HG03432 (cell line): ENCODE measurements at regions not wholly inside any gene's neighbourhood (a gene's known extent, or its start where the extent isn't known, plus 50 kb on each side); places are given as distances from the start of the nearest gene placed in this dataset.

Source experiments
- ATAC-seq: cut with Tn5 transposase; IDR thresholded peaks from one replicate; pipeline ENCODE4 v1.9.1; 2021; ENCODE audit warnings: mild to moderate bottlenecking, moderate library complexity; ENCODE audit not compliant: unreplicated experiment

DNA sequence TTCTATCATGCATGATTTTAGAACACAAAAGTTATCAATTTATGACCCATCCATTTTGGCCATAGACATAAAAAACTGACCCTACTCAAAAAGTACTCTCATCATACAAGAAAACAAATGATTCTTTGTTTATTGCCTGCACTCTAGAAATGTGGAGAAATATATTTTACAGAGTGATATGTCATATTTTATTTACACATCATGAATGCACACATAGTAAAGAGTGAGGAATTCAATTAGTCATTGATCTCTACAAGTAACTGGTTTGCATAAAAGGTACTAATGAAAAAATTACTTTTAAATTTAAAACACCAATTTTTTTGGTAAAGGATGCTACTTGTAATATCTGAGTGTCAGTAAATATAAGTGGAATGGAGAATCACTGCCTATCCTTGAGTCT, 242.5 kb upstream of the FAT4 start:
- ATAC-seq = no peak

GRCh38 chr4:125070861-125071260, 243.9 kb upstream of the FAT4 start:
- no peak for ATAC-seq

GRCh38 chr4:125062115-125063050, 252.4 kb upstream of the FAT4 start:
- ATAC-seq = no peak

DNA sequence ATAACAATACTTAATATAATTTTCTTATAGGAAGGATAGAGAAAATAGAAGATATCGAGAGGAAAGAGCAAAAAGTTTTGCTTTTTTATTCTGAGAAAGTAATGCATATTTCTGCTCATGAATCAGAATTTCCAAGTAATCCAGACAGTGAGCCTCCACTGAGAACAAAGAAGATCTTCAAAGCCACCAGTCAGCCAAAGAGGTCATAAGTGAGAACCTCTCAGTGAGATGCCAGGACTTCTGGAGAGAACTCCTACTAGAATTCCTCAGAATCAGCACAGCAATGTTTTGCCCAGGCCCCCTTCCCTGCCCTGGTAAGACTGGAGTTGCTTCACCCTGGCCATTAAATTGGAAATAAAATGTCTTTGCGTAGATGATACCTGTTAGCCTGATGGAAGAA, 254.4 kb upstream of the FAT4 start:
- ATAC-seq = no peak

GRCh38 chr4:125049711-125050110, 265.0 kb upstream of the FAT4 start:
- ATAC-seq = no peak

DNA sequence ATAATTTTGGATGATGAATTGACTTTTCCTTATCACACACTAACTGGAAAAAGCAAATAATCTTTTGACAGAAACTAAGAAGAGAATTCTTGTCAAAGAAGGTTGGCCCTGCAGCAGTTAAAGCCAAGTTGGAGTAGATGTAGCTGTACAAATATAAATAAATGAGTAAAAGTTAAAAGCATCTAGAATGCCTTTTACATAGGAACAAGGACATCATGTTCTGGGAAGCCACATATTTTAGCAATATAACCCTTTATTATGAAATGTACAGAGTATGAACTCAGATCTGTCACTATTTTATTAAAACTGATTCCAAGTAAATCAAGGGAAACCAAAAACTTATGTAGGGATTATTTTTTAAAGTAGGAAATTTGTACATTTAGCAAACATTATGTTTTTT, 269.4 kb upstream of the FAT4 start:
- ATAC-seq = no peak

DNA sequence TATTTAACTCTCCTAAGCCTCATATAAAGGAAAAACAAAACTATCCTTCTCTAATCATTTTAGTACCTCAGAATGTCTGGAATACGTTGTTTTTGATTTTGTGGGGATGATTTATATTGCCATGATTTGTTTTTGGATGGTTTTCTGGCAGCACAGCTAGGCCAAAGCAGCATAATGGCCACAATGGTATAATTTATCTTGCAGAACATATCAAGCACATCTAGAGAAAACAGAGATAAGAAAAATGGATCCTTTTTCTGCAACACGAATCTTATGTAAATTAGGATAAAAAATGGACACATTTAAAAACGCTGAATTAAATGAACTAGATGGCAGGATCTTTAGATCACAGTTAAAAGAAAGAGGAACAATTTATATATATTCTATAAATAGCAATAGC, 269.9 kb upstream of the FAT4 start:
- ATAC-seq = no peak

DNA sequence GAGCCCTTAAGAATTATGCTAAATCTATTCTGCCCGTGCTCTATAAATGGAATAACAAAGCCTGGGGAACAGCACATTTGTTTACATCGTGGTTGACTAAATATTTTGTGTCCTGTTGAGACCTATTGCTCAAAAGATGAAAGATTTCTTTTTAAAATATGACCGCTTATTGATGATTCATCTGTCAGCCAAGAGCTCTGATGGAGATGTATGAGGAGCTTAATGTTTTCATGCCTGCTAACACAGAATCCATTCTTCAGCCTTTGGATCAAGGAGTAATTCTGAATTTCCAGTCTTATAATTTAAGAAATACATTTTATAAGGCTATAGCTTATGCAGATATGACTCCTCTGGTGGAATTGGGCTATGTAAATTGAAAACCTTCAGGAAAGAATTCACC, 271.3 kb upstream of the FAT4 start:
- ATAC-seq = no peak

DNA sequence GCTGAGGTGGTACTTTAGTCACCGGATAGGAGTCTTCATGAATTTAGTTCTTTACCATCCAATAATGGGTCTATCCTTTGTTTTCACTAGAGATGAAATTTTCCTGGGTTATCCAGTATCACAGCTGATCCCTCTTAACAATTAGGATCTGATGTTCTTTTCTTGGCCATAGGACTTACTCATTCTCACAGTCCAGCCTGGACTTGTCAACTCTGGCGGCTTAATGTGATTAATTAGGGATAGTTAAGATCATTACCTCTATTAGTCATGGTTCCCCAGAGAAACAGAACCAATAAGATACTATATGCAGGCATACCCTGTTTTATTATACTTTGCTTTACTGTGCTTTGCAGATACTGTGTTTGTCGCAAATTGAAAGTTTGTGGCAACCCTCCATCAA, 272.7 kb upstream of the FAT4 start:
- ATAC-seq = no peak

DNA sequence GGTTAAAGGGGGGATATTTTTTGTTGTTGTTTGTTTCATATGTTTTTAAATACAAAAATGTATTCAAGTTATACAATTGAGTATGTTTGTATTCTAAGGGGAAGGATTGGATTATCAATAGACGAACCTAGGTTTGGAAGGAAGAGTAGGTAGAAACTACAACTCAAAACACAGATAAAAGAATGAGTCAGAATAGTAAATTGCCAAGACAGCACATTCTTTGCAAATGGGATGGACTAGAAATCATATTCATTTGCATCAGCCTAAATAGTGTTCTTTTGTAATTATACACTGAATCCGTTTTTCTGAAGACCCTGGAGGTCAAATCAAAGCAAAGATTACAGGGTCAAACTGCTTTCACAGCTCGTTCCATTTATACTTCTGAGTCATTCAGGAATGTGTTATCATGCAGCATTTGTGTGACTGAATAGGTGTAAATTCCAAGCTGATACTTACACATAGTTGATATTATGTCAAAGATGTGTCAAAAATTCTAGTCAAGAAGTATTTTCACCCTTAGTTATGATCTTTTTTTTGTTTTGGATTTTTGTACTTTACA, 273.3 kb upstream of the FAT4 start:
- ATAC-seq = no peak

- ATAC-seq = no peak
These were observed 275.2 kb upstream of the FAT4 start for GRCh38 chr4:125039550-125039949.

GRCh38 chr4:125022855-125023501, 291.8 kb upstream of the FAT4 start:
- no peak for ATAC-seq

- ATAC-seq = no peak
These were observed 293.6 kb upstream of the FAT4 start for GRCh38 chr4:125021189-125021588.

DNA sequence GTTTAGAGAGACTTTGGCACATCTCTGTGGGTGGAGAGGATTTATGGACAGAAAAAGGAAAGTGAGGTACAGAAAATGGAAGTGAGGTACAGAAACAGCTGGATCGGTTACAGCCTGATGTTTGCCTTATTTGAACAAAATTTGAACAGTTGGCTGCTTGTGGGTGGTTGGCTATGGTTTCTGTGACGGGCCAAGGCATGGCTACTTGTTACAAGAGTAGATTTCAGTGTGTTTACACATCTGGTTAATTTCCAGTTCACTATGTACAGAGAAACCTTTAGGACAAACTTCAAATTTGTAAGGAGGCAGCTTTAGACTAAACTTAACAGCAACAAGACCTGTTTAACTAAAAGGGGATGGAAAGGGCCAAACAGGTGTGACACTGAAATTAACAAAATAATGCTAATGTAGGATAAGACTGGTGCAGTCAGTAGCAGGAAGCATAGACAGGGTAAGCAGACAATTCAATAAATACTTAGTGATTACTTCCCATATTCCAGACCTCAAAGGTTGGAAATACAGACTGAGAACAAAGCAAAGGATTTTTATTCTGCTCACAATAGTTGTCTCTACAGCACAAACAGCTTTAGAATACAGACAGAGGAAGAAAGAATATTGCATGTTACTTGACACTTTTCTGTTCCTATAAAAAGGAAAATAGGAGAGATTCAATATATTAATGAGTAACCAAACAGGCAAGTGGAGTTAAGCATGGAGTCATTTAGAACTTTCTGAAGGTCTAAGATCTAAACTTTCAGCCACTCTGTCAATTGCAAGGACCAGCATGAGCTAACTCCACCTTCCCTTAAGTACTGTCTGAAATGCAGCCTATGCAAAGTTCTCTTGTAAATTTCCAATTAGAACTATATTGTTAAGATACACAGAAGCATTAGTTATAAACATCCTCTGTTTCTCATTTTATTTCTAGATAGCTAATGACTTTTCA, 294.4 kb upstream of the FAT4 start:
- no peak for ATAC-seq

DNA sequence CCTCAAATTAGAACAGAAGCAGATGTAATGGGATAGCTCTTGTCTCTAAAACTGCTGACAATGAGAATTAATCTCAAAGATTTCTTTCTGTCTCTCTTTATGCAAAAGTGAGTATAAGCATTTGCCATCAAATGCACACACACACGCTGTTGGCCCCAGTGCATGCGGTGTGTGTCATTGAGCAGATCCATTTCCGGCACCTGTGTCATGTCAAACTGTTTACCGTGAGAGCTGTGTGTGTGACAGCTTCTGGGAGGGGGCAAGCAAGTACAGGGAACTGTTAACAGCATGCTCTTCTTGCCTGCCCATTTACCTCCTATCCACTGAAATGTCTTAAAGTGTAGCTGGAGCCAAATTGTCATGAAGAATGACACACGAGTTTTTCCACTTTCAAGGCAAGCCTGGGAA, 297.9 kb upstream of the FAT4 start:
- no peak for ATAC-seq

DNA sequence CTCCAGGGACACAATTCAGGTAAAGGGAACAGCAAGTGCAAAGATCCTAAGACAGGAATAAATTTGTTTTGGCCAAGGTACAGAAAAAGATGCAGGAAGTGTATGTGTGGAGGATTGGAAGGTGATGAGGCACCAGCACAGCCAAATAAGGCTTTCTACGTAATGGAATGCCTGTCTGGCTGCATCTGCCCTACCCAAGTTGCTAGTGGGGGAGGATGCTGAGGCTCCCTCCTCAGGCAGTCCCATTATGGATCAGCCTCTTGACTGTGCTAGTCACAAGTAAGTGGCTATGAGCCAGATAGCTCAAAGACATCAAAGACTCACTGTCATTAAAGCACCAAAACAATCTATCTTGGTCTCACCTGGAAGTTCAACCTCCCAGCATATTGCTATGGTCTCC, 300.9 kb upstream of the FAT4 start:
- ATAC-seq = no peak

DNA sequence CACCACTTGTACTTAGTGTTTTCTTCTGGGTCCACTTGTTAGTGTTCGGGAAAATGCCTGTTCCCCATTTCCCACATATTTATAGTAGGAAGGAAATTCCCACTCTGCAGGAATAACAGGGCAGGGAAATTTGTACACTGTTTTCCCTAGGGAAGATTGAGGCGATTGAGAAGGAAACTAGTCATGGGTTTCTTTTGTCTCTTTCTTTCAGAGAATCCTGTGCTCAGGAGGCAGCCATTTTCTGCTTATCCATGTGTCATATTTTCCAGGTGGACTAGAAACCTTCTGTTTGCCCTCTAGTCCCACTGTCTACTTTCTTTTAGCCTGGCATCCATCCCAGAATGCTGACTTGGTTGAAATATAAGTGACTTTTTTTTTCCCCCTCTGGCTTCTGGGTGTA, 299.1 kb upstream of the ANKRD50 start:
- no peak for ATAC-seq

DNA sequence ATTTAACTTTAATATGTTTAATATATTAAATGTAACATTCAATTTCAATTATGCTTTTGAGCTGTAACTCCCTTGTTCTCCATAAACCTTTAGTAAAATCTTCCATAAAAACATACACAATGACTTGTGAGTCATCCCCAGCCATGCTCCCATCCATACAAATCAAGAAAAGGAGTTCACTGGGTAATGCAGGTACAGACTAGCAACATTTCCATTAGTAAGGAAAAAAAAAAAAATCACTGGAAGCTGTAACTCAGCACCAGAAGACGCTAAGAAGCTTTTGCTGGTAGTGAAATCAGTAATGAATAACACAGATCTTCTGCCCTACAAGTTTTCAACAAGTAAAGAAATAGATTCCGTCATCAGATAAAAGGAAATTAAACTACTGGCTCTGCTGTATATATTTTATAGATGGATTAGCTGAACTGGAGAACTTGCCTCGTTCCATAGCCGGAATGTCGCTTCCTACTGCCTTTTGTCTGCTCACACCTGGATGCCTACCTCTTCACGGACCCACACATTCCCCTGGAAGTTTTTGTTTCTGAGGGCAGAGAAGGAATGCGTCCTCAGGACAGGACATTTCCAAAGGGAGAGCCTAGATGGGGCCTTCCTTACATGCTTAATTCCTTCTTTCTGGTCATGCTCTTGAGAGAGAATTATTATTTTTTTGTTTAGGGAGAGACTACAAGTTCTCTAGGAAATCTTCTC, 298.4 kb upstream of the ANKRD50 start:
- no peak for ATAC-seq

GRCh38 chr4:125008676-125009075, 296.1 kb upstream of the ANKRD50 start:
- ATAC-seq = no peak

GRCh38 chr4:125004676-125005075, 292.1 kb upstream of the ANKRD50 start:
- ATAC-seq = no peak
